Fibroblast of lung (primary cell): ENCODE measurements at regions not wholly inside any gene's neighbourhood (a gene's known extent, or its start where the extent isn't known, plus 50 kb on each side); places are given as distances from the start of the nearest gene placed in this dataset.

Source experiments
- DNase-seq, 2 donors: peaks; one replicate each; pipeline versions ENCODE4 v3.0.0 to v3.0.0-alpha.2; 2010; ENCODE audit warnings: low read depth in 2 of 2
- H2AFZ ChIP-seq: 2 replicates; pipeline ENCODE4 v1.5.1; 2012; ENCODE audit warnings: low read length, control low read depth, inconsistent platforms
- H3K27ac ChIP-seq: 2 replicates; pipeline ENCODE4 v1.5.1; 2011; ENCODE audit warnings: low read length, control low read depth; ENCODE audit not compliant: insufficient read depth
- H3K27me3 ChIP-seq: 2 replicates; pipeline ENCODE4 v1.5.1; 2011; ENCODE audit warnings: mild to moderate bottlenecking, low read length; ENCODE audit not compliant: control insufficient read depth, insufficient read depth
- H3K36me3 ChIP-seq: 2 replicates; pipeline ENCODE4 v1.5.1; 2011; ENCODE audit warnings: low read length; ENCODE audit not compliant: control insufficient read depth, insufficient read depth
- H3K4me1 ChIP-seq: 2 replicates; pipeline ENCODE4 v1.5.1; 2011; ENCODE audit warnings: low read length; ENCODE audit not compliant: control insufficient read depth, insufficient read depth; ENCODE audit errors: extremely low read depth
- H3K4me2 ChIP-seq: 2 replicates; pipeline ENCODE4 v1.5.1; 2011; ENCODE audit warnings: low read length, control low read depth; ENCODE audit not compliant: insufficient read depth; ENCODE audit errors: extremely low read depth
- H3K4me3 ChIP-seq, 4 experiments: fragments of 200-600 bp in 1 of 4; sonication (generic) in 1 of 4; replicated peaks in 1 of 4; 2 replicates each; pipeline ENCODE4 v1.5.1; 2011 to 2016; ENCODE audit warnings: low read length in 4 of 4, low read depth in 3 of 4, mild to moderate bottlenecking in 3 of 4, control low read depth in 2 of 4, inconsistent platforms in 1 of 4, mixed read lengths in 1 of 4; ENCODE audit not compliant: insufficient read depth in 1 of 4; ENCODE audit errors: control extremely low read depth in 1 of 4
- H3K79me2 ChIP-seq: 2 replicates; pipeline ENCODE4 v1.5.1; 2012; ENCODE audit warnings: mild to moderate bottlenecking, low read length, inconsistent platforms; ENCODE audit not compliant: control insufficient read depth, insufficient read depth
- H3K9ac ChIP-seq: 2 replicates; pipeline ENCODE4 v1.5.1; 2011; ENCODE audit warnings: mild to moderate bottlenecking, low read length, control low read depth; ENCODE audit not compliant: insufficient read depth
- H3K9me3 ChIP-seq: 2 replicates; pipeline ENCODE4 v1.5.1; 2012; ENCODE audit warnings: low read depth, low read length; ENCODE audit not compliant: control insufficient read depth, insufficient read depth
- H4K20me1 ChIP-seq: 2 replicates; pipeline ENCODE4 v1.5.1; 2011; ENCODE audit warnings: low read length; ENCODE audit not compliant: control insufficient read depth, insufficient read depth; ENCODE audit errors: extremely low read depth
- EZH2 ChIP-seq: IDR thresholded peaks from 2 replicates; pipeline ENCODE4 v1.5.1; 2012; ENCODE audit warnings: low read length, control low read depth, mild to moderate bottlenecking; ENCODE audit errors: missing control alignments
- TF ChIP-seq, protein P1 (sequence below), 2 donors: IDR thresholded peaks in 1 of 2; conservative IDR thresholded peaks in 1 of 2; 1 replicate in 1 of 2; 2 replicates in 1 of 2; pipeline ENCODE4 v1.5.1; 2011 to 2012; ENCODE audit warnings: low read length in 2 of 2, control low read depth in 1 of 2, inconsistent platforms in 1 of 2, low read depth in 1 of 2, mild to moderate bottlenecking in 1 of 2

DNA sequence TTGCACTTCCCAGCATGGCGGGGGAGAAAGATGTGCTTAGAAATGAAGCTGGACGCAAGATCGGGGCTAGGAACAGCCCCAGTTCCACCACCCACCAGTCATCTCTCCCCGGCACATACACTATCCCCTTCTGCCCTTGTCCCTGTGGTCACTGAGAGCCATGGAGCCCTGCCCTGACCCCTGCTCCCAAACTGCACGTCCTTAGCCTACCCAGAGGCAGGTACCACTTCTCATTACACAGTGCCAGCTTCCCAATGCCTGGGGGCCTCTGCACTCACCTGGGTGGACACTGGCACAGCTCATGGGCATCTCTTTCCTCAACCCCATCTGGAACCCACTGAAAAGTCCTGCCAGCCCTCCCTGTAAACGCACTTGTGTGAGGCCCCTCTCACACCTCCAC is 139.3 kb upstream of the PRR20G start:
- Histone ChIP-seq H3K27me3 (no peaks in the 10 kb centered on the region), H3K79me2 (no peaks in the 10 kb centered on the region), H3K27ac (no peak overlapping the region), H3K36me3 (no peaks in the 10 kb centered on the region), H3K4me1 (no peaks in the 10 kb centered on the region), H3K9me3 (no peaks in the 10 kb centered on the region), H2AFZ (no peak overlapping the region), H3K4me3 (no peak overlapping the region), H3K4me2 (no peak overlapping the region), H4K20me1 (no peaks in the 10 kb centered on the region), H3K9ac (no peak overlapping the region)
- TF ChIP-seq, protein P1, sequence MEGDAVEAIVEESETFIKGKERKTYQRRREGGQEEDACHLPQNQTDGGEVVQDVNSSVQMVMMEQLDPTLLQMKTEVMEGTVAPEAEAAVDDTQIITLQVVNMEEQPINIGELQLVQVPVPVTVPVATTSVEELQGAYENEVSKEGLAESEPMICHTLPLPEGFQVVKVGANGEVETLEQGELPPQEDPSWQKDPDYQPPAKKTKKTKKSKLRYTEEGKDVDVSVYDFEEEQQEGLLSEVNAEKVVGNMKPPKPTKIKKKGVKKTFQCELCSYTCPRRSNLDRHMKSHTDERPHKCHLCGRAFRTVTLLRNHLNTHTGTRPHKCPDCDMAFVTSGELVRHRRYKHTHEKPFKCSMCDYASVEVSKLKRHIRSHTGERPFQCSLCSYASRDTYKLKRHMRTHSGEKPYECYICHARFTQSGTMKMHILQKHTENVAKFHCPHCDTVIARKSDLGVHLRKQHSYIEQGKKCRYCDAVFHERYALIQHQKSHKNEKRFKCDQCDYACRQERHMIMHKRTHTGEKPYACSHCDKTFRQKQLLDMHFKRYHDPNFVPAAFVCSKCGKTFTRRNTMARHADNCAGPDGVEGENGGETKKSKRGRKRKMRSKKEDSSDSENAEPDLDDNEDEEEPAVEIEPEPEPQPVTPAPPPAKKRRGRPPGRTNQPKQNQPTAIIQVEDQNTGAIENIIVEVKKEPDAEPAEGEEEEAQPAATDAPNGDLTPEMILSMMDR (conservative IDR thresholded peaks at IDR 0.05 in 1 of 2, IDR thresholded peaks at IDR 0.05 in 1 of 2; ENCODE audit: low read depth in 1 of 2, low read length in 2 of 2): no peak
- TF ChIP-seq EZH2: no peak
- no peak for DNase-seq

DNA sequence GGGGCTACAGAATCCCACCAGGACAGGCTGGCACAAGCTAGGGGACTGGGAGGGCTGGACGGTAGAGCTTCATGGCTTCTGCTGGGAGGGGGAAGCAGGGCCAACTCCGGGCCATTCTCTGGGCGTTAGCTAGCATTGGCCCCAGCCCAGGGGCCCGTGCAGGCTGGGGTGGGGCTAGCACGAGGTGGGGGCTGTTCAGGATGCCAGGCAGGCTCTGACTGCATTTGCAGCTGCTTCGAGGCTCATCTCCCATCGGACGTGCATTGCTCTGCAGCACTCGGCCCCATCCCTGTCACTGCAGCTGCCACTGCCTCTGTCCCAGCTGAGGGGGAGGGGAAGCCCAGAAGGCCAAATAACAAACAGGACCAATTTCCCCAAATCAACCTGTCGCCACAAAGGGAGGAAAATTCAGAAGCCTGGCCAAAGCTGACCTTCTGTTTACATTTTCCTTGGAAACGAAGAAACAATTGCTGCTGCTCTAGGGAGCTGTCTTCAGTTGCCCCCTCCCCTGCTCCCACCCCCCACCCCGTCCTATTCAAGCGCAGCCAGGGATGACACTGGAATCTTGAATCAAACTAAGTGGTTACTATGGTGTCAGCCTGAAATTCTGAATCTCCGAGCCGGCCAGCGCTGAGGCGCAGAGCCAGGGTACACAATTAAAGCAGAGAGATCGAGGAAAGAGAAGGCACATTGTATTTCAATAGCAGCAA is 138.8 kb upstream of the PRR20G start:
- H3K27ac ChIP-seq: no peak overlapping the region

GRCh38 chr3:127425505-127426443 is 137.9 kb upstream of the PRR20G start:
- H3K36me3 ChIP-seq: no peaks in the 10 kb centered on the region
- H3K27me3 ChIP-seq: peaks cover 2% of the 10 kb centered on the region
- H2AFZ ChIP-seq: no peak overlapping the region
- no peak for TF ChIP-seq EZH2
- TF ChIP-seq, protein P1 (conservative IDR thresholded peaks at IDR 0.05 in 1 of 2, IDR thresholded peaks at IDR 0.05 in 1 of 2; ENCODE audit: low read depth in 1 of 2, low read length in 2 of 2): no peak
- no peak overlapping the region for H3K4me3 ChIP-seq
- no peak overlapping the region for H3K27ac ChIP-seq
- no peaks in the 10 kb centered on the region for H3K79me2 ChIP-seq
- no peaks in the 10 kb centered on the region for H3K9me3 ChIP-seq
- no peak overlapping the region for H3K9ac ChIP-seq
- no peak overlapping the region for H3K4me2 ChIP-seq
- DNase-seq: no peak
- no peaks in the 10 kb centered on the region for H3K4me1 ChIP-seq
- H4K20me1 ChIP-seq: no peaks in the 10 kb centered on the region

More for the DNA sequence above, 138.8 kb upstream of the PRR20G start:
- Histone ChIP-seq H3K4me2 (no peak overlapping the region), H3K79me2 (no peaks in the 10 kb centered on the region), H3K9me3 (no peaks in the 10 kb centered on the region), H2AFZ (no peak overlapping the region), H4K20me1 (no peaks in the 10 kb centered on the region), H3K27me3 (peaks cover 2% of the 10 kb centered on the region), H3K36me3 (no peaks in the 10 kb centered on the region), H3K4me3 (no peak overlapping the region), H3K9ac (no peak overlapping the region), H3K4me1 (no peaks in the 10 kb centered on the region)
- TF ChIP-seq, protein P1 (conservative IDR thresholded peaks at IDR 0.05 in 1 of 2, IDR thresholded peaks at IDR 0.05 in 1 of 2; ENCODE audit: low read depth in 1 of 2, low read length in 2 of 2): no peak
- TF ChIP-seq EZH2: no peak
- no peak for DNase-seq
